Sigmoid colon (tissue), 6 donors: ENCODE measurements at regions not wholly inside any gene's neighbourhood (a gene's known extent, or its start where the extent isn't known, plus 50 kb on each side); places are given as distances from the start of the nearest gene placed in this dataset.

Experiments used
- DNase-seq: peaks from one replicate; pipeline ENCODE4 v3.0.0-alpha.2; 2019
- H3K27ac ChIP-seq, 4 donors: fragments of 200-600 bp; sonication (generic); one replicate each; pipeline ENCODE4 v1.5.1; 2016 to 2019; ENCODE audit warnings: mild to moderate bottlenecking in 1 of 4
- H3K27me3 ChIP-seq, 3 donors: fragments of 200-600 bp; sonication (generic); one replicate each; pipeline ENCODE4 v1.5.1; 2019; ENCODE audit warnings: mild to moderate bottlenecking in 1 of 3
- H3K36me3 ChIP-seq, 4 donors: fragments of 200-600 bp; sonication (generic); one replicate each; pipeline ENCODE4 v1.5.1; 2016 to 2019
- H3K4me1 ChIP-seq, 4 donors: fragments of 200-600 bp; sonication (generic); one replicate each; pipeline ENCODE4 v1.5.1; 2017 to 2019
- H3K4me3 ChIP-seq, 4 donors: fragments of 200-600 bp; sonication (generic); one replicate each; pipeline ENCODE4 v1.5.1; 2017 to 2019; ENCODE audit warnings: mild to moderate bottlenecking in 2 of 4, moderate library complexity in 1 of 4
- H3K9me3 ChIP-seq, 4 donors: fragments of 200-600 bp in 3 of 4; sonication (generic) in 3 of 4; one replicate each; pipeline versions ENCODE4 v1.5.1 to v1.6.1; 2013 to 2019
- CTCF ChIP-seq, 4 experiments: fragments of 450-650 bp in 3 of 4; fragments of 200-600 bp in 1 of 4; IDR thresholded peaks; one replicate each; pipeline ENCODE4 v1.5.1; 2016 to 2019; ENCODE audit warnings: antibody characterized with exemption in 4 of 4, mild to moderate bottlenecking in 3 of 4, moderate library complexity in 2 of 4
- EP300 ChIP-seq, 4 donors: sonication (generic); formaldehyde crosslinking; IDR thresholded peaks; one replicate each; pipeline ENCODE4 v1.6.1; 2017; ENCODE audit warnings: antibody characterized with exemption in 4 of 4
- POLR2A ChIP-seq, 2 donors: fragments of 450-650 bp; IDR thresholded peaks; one replicate each; pipeline ENCODE4 v1.6.1; 2016; ENCODE audit warnings: antibody characterized with exemption in 2 of 2, mild to moderate bottlenecking in 2 of 2, moderate library complexity in 2 of 2
- POLR2AphosphoS5 ChIP-seq, 4 donors: sonication (generic); formaldehyde crosslinking; IDR thresholded peaks; one replicate each; pipeline ENCODE4 v1.6.1; 2017; ENCODE audit warnings: antibody characterized with exemption in 4 of 4
- WGBS, 2 donors: extraction: QIAGEN DNeasy Blood & Tissue Kit; methylation state at CpG; one replicate each; pipeline ENCODE4 v1.1.7; 2013; 5-methylcytosine and 5-hydroxymethylcytosine counted together
- intact Hi-C: fragments of 100-400 bp; cut with DNase I; formaldehyde crosslinking; loops from one replicate; pipeline ENCODE4 v1.15.1; 2023
- donor health status: healthy with polysubstance abuse.
- donor health status: healthy.

GRCh38 chr2:225920621-225921220, 521.2 kb downstream of the NYAP2 start:
- H3K4me3 ChIP-seq, result no peak overlapping the region
- intact Hi-C loops, result no loop called here
- TF ChIP-seq CTCF (IDR thresholded peaks at IDR 0.05) (no peak), POLR2A (IDR thresholded peaks at IDR 0.05) (no peak), EP300 (IDR thresholded peaks at IDR 0.05) (no peak), POLR2AphosphoS5 (IDR thresholded peaks at IDR 0.05) (no peak)
- H3K27ac ChIP-seq, result no peak overlapping the region
- no peaks in the 10 kb centered on the region for H3K9me3 ChIP-seq
- 57 to 72% methylated on average over 6 of the region's 6 CpGs for WGBS, 2 donors
- no peak for DNase-seq
- H3K4me1 ChIP-seq, result peaks cover 0 to 4% (median 0%) of the 10 kb centered on the region in 4 donors
- H3K27me3 ChIP-seq, result no peaks in the 10 kb centered on the region
- no peaks in the 10 kb centered on the region for H3K36me3 ChIP-seq

GRCh38 chr2:225916692-225917091, 517.2 kb downstream of the NYAP2 start:
- Histone ChIP-seq H3K4me1 (no peaks in the 10 kb centered on the region), H3K9me3 (no peaks in the 10 kb centered on the region), H3K36me3 (no peaks in the 10 kb centered on the region), H3K27me3 (no peaks in the 10 kb centered on the region), H3K4me3 (no peak overlapping the region), H3K27ac (no peak overlapping the region)
- 37 to 77% methylated on average over 2 of the region's 2 CpGs for WGBS, 2 donors
- intact Hi-C loops, result no loop called here
- TF ChIP-seq EP300 (IDR thresholded peaks at IDR 0.05), result no peak
- TF ChIP-seq CTCF (IDR thresholded peaks at IDR 0.05), result no peak
- TF ChIP-seq POLR2A (IDR thresholded peaks at IDR 0.05), result no peak
- TF ChIP-seq POLR2AphosphoS5 (IDR thresholded peaks at IDR 0.05), result no peak
- DNase-seq, result no peak

- no peak for DNase-seq
- H3K9me3 ChIP-seq, result no peaks in the 10 kb centered on the region
- no peaks in the 10 kb centered on the region for H3K36me3 ChIP-seq
- no peaks in the 10 kb centered on the region for H3K27me3 ChIP-seq
- H3K4me3 ChIP-seq, result no peak overlapping the region
- no peaks in the 10 kb centered on the region for H3K4me1 ChIP-seq
- no peak overlapping the region for H3K27ac ChIP-seq
- no peak for TF ChIP-seq CTCF (IDR thresholded peaks at IDR 0.05)
- intact Hi-C loops, result no loop called here
- WGBS, 2 donors, result 83 to 90% methylated on average over 6 of the region's 6 CpGs
These were observed 511.5 kb downstream of the NYAP2 start for GRCh38 chr2:225911019-225911418.

- no peaks in the 10 kb centered on the region for H3K36me3 ChIP-seq
- peaks cover 0 to 13% (median 5%) of the 10 kb centered on the region in 4 donors for H3K4me1 ChIP-seq
- no peaks in the 10 kb centered on the region for H3K27me3 ChIP-seq
- no peaks in the 10 kb centered on the region for H3K9me3 ChIP-seq
- intact Hi-C loops, result no loop called here
- 54 to 73% methylated on average over 1 of the region's 1 CpG for WGBS, 2 donors
- no peak for DNase-seq
- no peak overlapping the region for H3K4me3 ChIP-seq
- TF ChIP-seq EP300 (IDR thresholded peaks at IDR 0.05) (no peak), POLR2AphosphoS5 (IDR thresholded peaks at IDR 0.05) (no peak)
- no peak overlapping the region for H3K27ac ChIP-seq
These were observed 495.6 kb downstream of the NYAP2 start for GRCh38 chr2:225895126-225895525.

- no peaks in the 10 kb centered on the region for H3K27me3 ChIP-seq
- no peaks in the 10 kb centered on the region for H3K36me3 ChIP-seq
- peaks cover 0 to 18% (median 5%) of the 10 kb centered on the region in 4 donors for H3K4me1 ChIP-seq
- H3K9me3 ChIP-seq, result no peaks in the 10 kb centered on the region
- 55 to 68% methylated on average over 4 of the region's 4 CpGs for WGBS, 2 donors
- H3K4me3 ChIP-seq, result no peak overlapping the region
- no peak overlapping the region for H3K27ac ChIP-seq
- DNase-seq, result no peak
- intact Hi-C loops, result no loop called here
- no peak for TF ChIP-seq POLR2A (IDR thresholded peaks at IDR 0.05)
- no peak for TF ChIP-seq CTCF (IDR thresholded peaks at IDR 0.05)
- TF ChIP-seq POLR2AphosphoS5 (IDR thresholded peaks at IDR 0.05), result no peak
- no peak for TF ChIP-seq EP300 (IDR thresholded peaks at IDR 0.05)
These were observed 494.9 kb downstream of the NYAP2 start for GRCh38 chr2:225894236-225894980.
